NCI-H526 (cell line): ENCODE measurements at regions not wholly inside any gene's neighbourhood (a gene's known extent, or its start where the extent isn't known, plus 50 kb on each side); places are given as distances from the start of the nearest gene placed in this dataset.
A peak's percentile ranks its signal among the peaks of the same experiment; 100 is the strongest.

Source experiments
- DNase-seq, 2 experiments: peaks; one replicate each; lab custom pipeline; 2025; lab: John Stamatoyannopoulos, UW

DNA sequence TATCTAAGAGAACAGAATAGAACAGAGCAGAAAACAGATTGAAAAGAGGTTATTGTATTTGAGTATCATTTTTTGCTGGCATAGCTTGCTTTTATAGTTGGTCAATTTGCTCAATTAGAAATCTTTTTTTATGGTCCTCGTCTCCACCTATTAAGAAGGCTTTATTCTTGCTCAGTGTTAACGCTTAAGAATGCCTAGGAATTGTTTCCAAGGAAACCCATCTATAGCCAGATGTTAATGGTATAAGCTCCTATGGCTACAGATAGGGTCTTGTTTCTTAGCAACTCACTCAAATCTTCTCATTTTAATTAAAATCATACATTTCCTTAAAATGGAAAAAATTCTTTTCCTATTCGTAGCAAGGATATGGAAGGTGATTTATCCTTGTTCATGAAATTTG lies 392.3 kb downstream of the TMEM135 start:
- DNase-seq, result no peak

DNA sequence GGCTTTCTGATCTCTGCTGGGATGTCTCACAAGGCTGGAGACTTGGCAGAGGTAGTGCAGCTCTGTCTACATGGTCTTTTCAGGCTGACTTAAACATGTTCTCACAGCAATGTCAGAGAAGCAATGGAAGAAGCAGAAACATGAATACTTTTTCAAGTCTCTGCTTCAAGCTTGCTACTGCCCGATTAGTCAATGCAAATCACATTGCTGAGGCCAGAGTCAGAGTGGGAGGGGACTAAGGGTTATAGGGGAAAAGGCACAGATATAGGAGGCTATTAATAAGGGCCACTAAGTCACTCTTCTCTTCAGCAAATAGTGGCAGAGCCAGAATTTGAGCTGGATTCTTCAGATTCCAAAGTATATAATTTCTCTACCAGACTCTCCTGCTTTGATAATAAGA lies 390.5 kb downstream of the TMEM135 start:
- DNase-seq, result no peak

DNA sequence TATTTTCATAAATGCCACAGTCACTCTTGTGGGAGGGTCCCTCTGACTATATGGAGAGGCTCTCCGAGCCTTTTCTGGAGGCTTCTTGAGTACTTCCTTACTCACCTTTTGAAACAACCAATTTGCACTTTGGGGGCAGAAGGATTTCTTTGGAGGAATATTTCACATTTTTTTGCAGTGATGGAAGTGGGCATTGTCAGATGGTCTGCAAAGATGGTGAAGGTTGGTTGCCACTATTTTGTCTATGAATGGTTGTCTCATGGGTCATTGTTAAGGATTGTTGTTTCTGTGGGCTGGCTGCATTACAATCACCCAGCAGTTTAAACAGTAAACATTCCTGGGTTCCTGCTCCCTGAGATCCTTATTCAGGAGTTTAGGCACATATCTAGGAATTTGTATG lies 388.2 kb downstream of the TMEM135 start:
- no peak for DNase-seq

DNA sequence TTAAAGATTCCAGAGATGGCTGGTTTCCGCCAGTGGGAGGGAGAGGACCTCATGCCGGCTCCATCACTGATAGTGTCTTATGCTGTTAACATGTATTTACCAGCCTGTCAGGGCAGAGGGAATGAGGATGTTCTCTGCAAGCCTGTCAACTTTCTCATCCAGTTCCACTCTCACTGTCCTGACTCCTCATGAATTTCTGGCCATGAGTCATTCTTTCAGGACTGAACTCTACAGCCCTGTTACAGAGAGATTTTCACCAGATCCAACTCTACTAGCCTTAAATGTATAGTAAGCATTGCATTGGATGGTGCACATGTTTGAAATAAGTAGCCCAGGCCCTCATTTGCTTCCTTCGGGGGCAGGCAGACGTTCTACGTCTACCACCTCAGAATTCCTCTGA lies 387.7 kb downstream of the TMEM135 start:
- no peak for DNase-seq

DNA sequence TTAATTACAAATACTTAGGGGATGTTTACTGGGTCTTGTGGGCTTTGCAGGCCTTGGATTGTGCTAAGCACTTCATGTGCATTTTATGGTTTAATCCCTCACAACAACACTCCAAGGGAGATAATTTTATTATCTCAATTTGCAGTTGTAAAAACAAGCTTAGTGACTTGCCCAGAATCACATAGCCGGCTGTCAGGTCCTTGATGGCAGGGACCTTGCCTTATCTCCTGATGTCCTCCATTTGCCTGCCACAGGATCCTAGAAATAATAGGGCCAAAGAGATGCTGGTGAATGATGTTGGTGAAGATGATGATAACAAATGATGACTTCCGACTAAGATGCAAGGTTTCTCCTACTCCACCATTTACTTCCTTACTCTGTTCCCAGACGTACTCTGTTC lies 385.4 kb downstream of the TMEM135 start:
- no peak for DNase-seq

DNA sequence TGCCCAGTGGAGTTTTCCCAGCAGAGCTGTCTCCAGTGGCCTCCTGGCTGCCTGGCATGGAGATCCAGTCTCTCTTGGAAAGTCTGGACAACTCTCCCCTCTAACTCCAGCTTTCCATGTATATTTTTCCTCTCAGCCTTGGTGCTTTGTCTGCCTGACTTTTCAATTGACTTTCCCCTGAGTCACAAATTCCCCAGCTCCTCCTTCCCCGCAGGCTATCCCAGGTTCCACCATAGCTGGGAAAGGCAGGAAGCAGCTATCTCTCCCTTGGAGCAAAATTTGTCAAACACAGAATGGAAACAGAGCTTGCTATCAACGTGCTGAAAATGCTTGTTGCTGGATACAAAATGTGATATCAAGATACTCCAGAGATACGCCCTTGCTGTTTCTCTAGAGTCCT lies 384.8 kb downstream of the TMEM135 start:
- no peak for DNase-seq

GRCh38 chr11:87421422-87421821 lies 383.7 kb downstream of the TMEM135 start:
- peak; percentile 76 to 89 for DNase-seq

DNA sequence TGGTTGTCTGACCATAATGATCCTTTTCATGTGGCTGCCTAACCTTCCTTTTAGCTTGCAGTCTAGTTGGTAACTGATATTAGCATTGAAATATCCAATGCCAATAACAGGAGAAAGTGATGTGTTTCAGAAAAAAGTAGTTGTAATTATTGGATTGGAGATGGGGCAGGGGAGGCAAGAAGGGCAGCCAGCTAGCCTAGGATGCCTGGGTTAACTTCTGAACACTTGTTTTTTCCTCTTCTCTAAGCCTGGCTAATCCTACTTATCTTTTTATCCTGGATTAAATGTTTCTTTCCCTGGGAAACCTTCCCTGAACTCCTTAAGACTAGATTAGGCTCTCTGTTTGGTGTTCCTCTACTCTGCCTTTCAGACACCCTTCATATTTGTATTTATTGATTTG lies 380.2 kb downstream of the TMEM135 start:
- DNase-seq, result no peak

DNA sequence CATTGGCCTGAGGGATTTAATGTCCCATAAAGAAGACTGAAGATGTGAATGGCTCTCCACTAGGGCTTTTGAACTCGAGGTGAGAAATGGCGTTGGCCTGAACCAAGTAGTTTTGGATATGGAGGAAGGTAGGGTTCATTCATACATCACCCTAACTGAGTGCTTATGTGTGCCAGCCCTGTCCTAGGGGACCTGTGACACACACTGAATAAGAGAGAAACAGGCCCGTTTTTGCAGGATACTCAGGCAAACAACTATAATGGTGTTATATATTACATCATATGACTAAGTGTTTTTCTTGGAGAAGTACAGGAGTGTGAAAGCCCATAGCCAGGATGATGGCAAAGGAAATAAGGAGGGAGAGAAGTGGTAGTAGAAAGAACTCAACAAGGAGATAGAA lies 368.1 kb downstream of the TMEM135 start:
- DNase-seq, result no peak

GRCh38 chr11:87405356-87405755 lies 367.6 kb downstream of the TMEM135 start:
- DNase-seq, result no peak

DNA sequence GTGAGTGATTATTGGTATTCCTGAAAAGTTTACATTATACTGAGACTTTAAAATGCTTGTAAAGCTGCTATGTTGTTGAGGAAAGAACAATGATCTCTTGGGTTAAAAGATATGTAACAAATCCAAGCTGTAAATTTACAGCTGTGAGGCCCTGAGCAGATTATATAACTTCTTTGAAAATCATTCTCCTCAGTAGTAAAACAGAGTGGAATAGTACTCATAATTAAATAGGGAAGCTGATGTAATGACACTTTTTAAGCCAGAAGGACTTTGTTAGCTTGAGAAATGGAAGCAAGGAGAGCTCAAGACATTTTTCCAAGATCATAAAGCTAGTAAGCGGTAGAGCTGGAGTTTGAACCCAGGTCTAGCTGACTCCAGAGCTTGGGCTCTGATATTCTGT lies 363.9 kb downstream of the TMEM135 start:
- DNase-seq, result no peak

DNA sequence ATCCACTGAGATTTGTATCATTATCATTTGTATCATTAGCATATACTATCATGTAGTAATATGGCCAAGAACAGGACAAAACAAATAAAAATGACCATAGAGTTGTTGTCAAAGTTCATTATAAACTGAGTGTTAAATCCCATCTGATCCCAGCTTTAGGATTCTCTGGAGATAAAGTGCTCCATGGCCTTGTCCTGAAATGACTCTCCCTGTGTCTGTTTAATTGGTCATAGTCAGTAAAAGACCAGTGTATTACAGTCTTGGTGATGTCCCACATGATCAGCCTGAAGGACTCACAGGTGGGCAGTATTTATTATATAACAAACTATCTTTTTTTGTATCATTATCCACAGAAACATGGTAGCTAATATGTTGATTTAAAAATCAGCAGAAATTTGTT lies 361.6 kb downstream of the TMEM135 start:
- DNase-seq, result no peak

DNA sequence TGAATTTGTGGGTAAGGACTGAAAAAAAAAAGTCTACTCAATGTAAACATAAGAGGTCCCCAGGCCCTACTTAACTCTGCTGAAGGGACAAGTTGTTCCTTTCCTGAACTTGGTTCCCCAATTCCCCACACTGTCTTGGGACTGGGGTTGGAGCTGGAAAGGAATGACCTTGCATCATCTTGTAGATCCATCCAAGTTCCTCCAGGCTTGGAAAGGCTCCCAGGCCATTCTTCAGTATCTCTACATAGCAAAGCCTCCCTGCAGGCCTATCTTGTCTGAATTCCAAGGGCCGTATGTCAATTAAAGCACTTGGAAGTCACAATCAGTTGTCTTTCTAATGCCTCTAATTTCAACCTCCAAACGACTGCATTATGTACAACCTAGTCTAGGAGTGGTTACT lies 361.2 kb downstream of the TMEM135 start:
- no peak for DNase-seq

DNA sequence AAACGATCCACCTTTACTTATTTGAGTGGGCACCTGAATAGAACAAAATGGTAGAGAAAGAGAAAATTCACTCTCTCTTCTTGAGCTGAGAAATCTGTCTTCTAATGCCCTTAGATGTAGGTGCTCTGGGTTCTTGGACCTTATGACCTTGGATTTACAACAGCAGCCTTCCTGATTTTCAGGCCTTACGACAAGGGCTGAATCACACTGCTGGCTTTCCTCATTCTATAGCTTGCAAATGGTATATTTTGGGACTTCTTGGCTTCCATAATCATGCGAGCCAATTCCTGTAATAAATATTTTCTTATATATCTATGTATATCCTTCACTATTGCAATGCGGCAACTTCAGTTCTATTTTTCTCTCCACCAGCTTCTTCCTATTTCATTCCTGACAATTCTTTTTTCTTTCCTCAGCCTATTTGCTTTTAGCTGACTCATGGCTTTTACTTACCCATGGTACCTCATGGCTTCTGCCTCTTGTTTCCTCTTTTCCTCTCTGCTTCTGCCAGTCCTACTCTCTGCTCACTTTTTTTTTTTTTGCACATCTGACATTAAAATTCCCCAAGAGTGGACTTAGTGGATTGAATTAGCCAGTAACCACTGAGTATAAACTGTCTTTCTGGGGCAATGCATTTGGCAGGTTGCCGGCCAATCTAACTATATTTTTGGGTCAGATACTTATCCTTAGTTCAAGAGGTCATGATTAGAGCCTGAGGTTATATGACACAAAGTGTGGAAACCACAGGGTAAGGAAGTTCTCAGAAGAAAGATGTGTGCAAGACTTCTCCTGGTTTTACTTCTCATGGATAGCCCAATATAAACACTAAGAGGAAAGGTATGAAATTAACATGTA lies 359.5 kb downstream of the TMEM135 start:
- DNase-seq, result no peak

DNA sequence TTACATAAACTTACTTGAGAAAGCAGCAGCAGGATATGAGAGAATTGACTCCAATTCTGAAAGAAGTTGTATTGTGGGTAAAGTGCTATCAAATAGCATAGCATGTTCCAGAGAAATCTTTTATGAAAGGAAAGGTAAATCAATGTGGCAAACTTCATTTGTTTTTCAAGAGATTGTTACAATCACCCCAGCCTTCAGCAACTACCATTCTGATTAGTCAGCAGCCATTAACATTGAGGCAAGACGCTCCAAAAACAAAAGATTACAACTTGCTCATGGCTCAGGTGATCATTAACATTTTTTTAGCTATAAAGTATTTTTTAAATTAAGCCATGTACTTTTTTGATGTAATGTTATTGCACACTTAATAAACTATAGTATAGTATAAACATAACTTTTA lies 357.2 kb downstream of the TMEM135 start:
- DNase-seq, result no peak

DNA sequence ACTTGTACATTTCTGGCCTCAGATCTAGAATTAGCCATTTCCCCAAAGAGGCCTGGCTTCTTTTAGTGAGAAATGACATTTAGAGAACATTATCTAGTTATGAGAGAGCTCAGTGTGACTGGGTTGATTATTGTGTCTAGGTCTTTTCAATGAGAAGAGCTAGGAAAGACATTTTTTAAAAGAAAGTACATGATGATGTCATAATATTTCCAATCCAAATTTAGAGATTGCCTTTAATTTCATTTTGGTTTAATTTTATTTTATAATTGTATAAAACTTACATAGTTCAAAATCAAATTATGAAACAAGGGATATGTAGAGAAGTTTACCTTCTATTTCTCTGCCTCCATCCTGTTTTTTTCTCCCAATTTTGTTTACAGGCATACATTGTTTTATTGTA lies 354.9 kb downstream of the TMEM135 start:
- no peak for DNase-seq

DNA sequence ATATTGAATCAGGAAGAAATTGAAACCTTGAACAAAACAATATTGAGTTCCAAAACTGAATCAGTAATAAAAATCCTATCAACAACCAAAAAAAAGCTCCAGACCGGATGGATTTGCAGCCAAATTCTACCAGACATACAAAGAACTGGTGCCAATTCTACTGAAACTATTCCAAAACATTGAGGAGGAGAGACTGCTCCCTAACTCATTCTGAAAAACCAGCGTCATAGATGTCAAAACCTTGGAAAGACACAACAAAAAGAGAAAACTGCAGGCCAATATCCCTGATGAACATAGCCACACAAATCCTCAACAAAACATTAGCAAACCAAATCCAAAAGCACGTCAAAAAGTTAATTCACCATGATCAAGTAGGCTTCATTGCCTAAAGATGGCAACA lies 353.8 kb downstream of the TMEM135 start:
- no peak for DNase-seq

DNA sequence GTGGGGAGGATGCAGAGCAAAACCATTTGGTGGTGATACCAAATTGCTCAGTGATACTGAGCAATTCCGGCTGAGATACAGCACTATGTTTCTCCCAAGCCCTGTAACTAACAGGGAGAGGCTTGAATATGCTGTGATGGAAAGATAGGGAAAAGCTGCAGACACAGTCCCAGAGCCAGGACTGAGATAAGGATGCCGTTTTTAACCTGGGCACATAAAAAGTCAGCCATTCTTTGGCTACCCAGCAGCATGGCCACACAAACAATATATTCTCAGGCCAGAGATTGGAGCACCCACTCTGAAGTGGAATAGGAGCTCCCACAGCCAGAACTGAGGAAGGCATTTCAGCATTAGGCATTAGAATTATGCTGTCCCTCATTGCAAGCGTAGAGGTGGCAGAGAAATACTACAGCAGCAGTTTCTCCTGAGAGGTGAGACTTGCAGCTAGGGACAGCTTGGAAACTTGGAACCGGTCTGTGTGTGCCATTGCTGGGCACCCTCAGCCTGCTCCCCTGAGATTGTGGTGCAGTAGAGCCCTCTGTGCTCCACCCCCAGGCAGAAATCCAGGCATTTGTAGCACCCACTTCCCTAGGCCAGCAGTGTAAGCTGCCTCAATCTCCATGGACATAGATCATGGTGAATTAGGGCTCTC lies 346.5 kb downstream of the TMEM135 start:
- no peak for DNase-seq

GRCh38 chr11:87374038-87374807 lies 336.5 kb downstream of the TMEM135 start:
- no peak for DNase-seq
